Stimulated activated CD8-positive, alpha-beta memory T cell treated with anti-CD3 and anti-CD28 coated beads, Interleukin-12 subunit alpha, Interleukin-12 subunit beta, amount 100 ng/mL, for 1 hour (primary cell): ENCODE measurements at regions not wholly inside any gene's neighbourhood (a gene's known extent, or its start where the extent isn't known, plus 50 kb on each side); places are given as distances from the start of the nearest gene placed in this dataset.
A peak's percentile ranks its signal among the peaks of the same experiment; 100 is the strongest.

ENCODE experiments used
- DNase-seq: peaks from one replicate; pipeline ENCODE4 v3.0.0-alpha.2; 2020; ENCODE audit warnings: low read depth

DNA sequence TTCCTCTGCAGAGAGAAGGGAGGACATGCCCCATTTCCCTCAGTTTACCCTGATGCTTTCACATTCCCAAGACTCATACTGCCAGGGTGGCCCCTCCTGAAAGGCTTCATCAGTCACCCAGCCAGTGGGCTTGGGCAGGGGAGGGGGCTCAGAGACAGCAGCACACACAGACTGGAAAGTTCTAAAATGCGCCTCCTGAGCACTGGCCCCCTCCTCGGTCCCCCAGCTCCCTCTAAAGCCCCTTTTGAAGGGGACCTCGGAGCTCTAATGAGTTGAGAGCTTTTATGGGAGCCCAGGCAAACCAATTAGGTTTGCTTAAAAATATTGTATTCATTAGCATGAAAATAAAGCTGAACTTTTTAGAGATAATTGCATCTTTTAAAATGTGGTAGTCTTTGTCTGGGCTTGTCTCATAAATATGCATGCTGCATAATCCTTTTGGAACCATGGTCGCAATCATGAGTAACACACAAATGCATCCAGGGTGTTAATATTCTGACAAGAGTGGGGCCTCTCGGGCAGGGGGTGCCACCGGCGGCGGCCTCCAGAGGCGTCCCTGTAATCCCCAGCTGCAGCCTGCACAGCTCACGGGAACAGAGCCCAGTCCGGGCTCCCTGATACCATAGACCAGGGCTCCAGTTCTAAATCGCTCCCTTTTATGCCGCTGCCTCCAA lies 78.5 kb downstream of the RPLP1 start:
- DNase-seq, result no peak

GRCh38 chr15:69531665-69532027 lies 79.0 kb downstream of the RPLP1 start:
- DNase-seq, result no peak

DNA sequence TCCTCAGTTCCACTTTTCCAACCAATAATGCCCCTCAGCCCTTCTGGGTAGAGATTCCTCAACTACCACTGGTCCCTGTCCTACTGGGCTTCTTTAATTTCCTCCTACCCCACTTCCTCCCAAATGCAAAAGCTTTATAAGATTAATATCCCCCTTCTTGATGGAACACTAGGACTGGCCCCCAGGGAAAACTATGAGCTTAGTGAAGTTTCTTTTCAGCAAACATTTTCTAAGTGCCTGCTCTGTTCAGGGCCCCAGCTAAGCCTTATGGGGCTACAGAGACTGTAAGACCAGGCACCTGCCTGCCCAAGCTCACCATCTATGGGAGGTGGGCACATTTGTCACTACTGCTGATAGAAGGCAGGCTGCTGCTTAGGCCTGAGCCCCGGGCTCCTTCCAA lies 79.4 kb downstream of the RPLP1 start:
- DNase-seq, result no peak

DNA sequence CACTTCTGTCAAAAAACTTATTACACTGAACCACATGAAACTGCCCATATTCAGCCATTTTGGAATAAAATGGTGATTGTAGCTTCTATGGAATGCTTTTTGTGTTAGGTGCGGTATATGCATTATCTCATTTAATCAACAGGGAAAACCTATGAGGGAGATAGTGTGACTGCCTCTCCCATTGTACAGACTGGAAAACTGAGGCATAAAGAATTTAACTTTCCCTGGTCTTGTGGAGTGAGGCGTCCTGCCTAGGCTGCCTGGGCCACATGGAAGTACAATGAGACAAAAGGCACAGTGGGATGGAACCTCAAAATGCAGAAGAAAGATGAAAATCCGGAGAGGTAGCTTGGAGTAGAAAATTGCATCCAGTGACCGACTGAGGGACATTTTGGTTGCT lies 80.2 kb downstream of the RPLP1 start:
- no peak for DNase-seq

GRCh38 chr15:69533522-69533921 lies 80.9 kb downstream of the RPLP1 start:
- DNase-seq, result no peak

DNA sequence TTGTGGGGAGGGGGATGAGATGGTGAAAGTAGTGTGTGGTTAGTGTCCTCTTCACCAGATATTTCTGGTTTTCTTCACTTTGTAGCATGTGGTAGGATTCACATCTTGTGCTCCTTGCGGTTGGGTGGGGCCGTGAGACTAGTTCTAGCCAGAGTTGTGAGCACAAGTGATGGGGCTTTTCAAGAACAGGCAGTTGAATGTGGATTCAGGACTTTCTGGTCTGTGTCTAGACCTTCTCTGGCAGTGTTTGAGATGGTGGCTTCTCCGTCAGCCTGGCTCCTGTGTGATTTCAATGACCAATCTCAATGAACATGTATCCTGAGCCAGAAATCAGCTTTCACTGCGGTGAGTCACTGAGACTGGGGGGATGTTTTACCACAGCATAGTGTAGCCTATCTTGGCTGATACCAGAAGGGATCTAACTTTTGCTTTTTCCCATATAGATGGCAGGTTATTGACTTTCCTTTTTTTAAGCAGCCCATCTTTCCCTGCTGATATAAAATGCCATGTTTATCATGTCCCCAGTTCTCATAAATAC lies 82.6 kb downstream of the RPLP1 start:
- DNase-seq, result peak; percentile 1

DNA sequence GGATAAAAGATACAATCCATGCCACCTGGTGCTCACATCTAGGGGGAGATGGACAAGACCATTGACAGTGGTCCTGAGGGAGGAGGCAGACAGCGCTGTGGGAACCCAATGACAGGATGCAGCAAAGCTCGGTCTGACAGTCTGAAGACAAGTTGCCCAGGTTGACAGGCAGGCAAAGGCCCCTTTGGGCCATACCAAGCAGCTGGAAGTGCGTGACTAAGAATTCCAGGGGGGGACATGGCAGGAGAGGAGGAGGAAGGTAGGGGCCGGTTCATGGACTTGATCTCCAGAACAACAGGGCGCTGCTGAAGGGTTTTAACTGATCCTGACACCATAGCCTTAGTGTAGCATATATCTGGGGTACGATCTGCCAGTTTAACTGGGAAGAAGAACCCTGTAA lies 83.4 kb downstream of the RPLP1 start:
- no peak for DNase-seq

DNA sequence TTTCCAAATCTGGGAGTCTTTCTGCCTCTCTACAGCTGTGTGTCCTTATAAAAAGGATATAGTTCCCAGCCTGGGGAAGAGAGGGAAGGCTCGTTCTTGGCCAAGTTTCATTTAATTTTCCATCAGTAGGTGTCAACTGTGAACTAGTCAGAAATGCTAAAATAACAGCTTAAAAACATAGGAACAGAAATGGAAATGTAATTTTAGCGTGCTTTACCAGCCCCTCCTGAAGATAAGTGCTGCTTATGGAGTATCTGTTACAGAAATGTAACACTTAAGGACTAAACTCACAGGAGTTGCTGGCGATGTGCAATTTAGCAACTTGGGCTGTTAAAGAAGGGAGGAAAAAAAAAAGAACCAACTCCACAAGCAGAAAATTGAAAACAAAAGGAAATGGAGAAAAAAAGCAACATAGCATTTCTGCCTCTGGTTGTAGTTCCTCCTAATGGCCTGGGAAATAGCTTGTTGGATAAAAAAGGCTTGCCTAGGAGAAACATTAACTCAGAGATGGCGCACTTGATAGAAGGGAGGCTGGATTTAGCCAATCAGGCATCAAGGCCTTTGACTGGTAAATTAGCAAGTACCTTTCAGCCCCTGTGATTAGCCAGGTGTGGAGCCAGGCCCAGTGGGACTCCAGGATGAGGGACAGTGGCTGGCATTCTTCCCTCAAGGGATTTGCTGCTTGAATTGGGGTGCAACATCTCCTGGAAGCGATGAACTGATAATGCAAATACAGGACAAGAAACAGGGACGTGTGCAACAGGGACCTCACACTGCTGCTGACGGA lies 84.3 kb downstream of the RPLP1 start:
- no peak for DNase-seq

DNA sequence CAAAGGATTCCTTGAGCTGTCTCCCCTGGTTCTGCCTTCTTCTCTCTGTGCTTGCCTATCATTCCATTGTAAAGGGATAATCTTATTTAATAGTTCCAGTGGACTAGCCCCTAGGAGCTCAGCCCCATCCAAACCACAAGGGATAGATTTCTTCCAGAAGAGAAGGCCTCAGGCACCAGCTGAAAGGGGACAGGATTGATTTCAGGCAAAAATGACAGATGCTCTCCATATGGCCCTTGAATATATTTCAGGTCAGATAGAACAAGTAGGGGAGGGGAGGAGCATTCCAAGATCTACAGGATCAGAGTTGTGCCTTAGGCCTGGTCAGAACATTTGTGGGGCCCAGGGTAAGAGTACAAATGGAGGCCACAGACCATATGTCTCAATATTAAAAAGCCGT lies 85.3 kb downstream of the RPLP1 start:
- DNase-seq, result no peak

DNA sequence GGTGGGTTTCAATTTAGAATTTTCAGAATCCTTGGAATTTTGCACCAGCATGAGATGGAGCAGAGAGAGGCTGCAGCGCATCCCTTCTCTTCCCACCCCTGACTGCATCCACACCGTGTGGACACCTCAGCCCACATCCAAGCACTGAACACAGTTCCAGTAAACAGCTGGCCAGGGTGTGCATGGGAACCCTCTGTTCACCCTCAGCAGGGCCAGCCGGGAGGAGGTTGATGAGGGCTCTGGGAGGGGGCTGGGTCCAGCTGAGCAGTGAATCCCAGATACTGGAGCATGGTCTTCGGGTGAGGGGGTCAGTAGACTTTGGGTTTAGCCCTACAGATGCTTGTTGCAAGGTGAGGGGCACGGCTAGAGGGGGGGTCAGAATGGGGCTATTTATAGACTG lies 85.8 kb downstream of the RPLP1 start:
- DNase-seq, result no peak

DNA sequence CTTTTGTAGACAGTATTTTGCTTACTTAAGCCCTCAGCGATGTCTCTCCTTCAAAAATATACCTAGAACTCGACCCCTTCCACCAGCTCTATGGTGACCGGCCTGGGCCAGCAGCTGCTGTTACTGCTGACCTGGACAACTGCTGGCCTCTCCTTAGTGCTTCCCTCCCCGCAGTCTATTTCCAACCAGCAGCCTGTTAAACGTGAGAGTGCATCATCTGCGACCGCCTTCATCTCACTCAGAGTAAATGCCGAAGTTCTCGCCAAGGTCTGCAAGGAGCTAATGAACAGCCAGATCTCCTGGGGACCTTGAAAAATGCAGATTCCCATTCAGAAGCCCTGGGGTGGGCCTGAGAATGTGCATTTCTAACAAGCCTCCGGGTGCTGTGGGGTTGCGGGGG lies 86.7 kb downstream of the RPLP1 start:
- no peak for DNase-seq

DNA sequence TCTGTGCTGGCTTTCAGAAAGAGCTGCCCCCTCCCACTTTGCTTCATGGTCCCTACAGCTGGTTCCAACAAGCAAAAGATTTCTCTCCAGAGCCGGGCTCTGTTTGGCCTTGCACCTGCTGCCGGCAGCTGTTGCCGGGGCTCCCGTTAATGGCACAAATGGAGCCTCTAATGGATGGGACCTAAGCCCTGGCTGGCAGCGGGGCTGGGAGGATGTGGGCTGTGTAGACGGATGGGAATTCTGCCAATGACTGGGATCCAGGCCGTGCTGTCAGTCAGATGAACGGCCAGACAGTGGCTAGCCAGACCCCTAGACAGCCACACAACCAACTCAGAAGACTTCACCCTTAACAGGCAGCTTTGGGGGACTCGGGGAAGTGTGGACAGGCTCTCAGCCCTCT lies 88.0 kb downstream of the RPLP1 start:
- no peak for DNase-seq

DNA sequence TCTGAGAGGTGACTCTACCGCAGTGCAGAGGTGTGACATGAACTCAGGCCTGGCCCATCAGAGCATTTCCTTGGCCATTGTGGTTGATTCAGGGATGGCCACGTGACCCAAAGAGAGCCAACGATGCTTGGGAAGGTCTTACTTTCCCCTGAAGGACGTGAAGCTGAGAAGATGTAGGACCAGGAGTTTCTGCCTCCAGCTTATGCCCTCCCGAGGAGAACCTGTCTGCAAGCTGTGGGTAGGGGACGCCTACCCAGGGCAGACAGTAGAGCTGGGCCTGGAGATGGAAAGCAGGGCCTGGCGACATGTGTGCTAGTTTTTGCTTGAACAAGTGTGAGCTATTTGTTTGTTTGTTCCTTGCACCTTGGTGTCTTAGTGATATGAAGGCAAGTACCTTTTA lies 89.4 kb downstream of the RPLP1 start:
- DNase-seq, result no peak

- DNase-seq, result no peak
Observed at GRCh38 chr15:69543681-69544364, 91.2 kb downstream of the RPLP1 start.

- no peak for DNase-seq
Observed at GRCh38 chr15:69544365-69545113, 91.9 kb downstream of the RPLP1 start.

DNA sequence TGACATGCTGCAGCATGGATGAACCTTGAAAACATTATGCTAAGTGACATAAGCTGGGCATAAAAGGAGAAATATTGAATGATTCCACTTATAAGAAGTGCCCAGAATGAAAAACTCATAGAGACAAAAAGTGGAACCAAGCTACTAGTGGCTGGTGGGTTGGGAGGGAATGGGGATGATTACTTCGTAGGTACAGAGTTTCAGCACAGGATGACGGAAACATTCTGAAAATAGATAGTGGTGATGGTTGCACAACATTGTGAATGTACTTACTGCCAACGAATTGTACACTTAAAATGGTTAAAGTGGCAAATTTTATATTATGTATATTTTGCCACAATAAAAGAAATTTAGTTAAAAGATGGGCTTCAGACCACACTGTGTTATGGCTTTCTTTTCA lies 93.6 kb downstream of the RPLP1 start:
- DNase-seq, result no peak

DNA sequence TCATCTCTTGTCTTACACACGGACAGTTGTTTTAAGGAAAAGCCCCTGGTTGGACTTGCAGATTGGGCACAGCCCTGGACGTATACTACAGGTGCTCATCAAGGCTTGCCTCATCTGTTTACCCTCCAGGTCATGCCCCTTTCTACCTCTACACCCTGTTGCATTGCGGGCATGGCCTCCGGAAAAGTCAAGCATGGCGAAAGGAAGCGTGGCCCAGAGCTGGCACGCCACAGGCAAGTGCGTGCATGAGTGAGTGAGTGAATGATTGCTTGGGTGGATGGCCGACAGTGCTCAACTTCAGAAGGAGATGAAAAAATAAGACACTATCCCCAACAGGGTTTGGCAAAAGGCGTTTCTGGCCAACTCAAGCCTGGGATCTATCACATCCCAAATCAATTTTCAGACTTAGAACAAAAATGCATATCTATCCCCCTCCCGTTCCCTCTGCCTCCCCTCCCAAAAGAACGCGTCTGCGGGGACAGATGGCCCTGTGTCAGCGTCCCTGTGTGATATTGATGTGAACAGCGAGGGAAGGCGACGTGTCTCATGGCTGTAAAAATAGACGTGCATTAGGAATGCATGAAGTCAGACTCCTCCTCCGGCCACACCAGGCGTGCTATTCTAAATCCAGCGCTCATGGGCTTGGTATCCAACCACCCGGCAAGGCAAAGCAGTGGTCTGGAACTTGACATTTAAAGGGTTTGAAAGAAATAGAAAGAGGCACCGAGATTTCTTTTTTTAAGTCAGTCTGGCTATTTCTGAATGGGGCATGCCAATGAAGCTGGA lies 96.0 kb downstream of the RPLP1 start:
- no peak for DNase-seq

DNA sequence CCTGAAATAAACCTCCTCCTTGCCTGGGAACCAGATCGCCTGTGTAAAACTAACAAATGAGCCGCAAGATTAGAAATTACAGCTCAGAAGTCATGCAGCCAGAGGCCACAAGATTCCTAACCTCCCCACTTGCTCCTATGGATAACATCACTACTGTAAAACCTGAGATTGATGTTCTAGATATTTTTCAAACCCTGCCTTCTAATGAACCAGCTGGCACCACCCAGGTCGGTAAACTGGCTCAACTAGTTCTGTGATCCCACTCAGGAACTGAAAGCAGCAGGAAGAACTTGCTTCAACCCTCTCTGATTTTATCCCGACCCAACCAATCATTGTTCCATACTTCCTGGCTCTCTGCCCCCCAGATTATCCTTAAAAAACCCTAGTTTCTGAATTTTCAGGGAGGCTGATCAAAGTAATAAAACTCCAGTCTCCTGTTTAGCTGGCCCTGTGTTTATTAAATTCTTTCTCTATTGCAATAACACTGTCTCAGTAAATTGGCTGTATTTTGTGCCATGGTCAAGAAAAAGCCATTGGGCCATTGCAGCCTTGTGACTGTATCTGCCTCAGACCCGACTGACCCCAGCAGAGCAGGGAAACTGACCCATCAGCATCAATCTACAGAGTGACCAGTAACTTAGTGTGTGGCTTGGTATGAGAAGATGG lies 98.9 kb downstream of the RPLP1 start:
- no peak for DNase-seq

GRCh38 chr15:69552057-69552815 lies 99.6 kb downstream of the RPLP1 start:
- DNase-seq, result no peak

DNA sequence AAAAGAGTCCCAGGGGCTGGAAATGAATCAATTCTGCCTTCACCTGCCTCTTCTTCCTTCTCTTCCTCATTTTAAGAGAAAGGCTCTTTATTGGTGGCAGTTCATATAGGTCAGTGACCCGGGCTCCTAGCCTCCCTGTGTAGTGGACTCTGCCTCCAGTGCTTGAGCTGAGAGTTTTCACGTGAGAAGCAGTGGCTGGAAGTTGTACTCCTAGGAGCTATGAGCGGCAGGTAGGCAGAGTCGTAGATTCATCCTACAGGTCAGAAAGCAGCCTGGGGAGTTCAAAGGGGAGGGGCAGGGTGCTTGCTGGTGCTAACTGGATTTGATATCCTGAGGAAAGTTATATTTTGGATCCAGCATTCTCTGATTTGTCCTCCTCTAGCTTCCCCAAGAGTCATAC lies 101.1 kb downstream of the RPLP1 start:
- no peak for DNase-seq
